GM18499 (cell line): ENCODE measurements at regions not wholly inside any gene's neighbourhood (a gene's known extent, or its start where the extent isn't known, plus 50 kb on each side); places are given as distances from the start of the nearest gene placed in this dataset.
"Not testable (repeated sequence)": the region's sequence is repeated elsewhere in the genome, so short reads cannot be mapped to it uniquely, and the experiment has no call there.

Experiments
- ATAC-seq: cut with Tn5 transposase; IDR thresholded peaks from one replicate; pipeline ENCODE4 v1.9.1; 2021; ENCODE audit warnings: moderate number of reproducible peaks; ENCODE audit not compliant: insufficient read depth, unreplicated experiment

GRCh38 chr2:38243186-38243880 lies 133.7 kb downstream of the ATL2 start:
- ATAC-seq: no peak

- no peak for ATAC-seq
Observed at GRCh38 chr2:38239452-38239851, 137.6 kb downstream of the ATL2 start.

GRCh38 chr2:38238705-38239104 lies 138.4 kb downstream of the ATL2 start:
- ATAC-seq: not testable (repeated sequence)

DNA sequence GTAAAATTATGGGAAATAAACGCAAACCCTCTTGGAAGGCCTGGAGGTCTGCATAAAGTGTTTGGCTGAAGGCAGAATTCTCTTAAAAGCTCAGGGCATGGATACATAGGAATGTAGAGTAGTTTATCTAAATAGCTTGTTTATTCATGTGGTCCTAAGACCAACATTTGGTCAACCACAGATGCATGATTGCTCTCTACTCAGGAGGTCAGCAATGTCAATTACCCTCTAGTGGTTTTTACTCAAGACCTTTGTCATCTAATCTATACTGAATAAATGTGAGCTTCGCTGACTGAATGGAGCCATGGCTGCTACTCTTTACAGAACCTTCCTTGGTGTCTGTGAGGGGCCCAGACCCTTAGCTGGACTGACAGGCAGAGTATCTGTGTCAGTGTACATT lies 139.8 kb downstream of the ATL2 start:
- ATAC-seq: no peak

DNA sequence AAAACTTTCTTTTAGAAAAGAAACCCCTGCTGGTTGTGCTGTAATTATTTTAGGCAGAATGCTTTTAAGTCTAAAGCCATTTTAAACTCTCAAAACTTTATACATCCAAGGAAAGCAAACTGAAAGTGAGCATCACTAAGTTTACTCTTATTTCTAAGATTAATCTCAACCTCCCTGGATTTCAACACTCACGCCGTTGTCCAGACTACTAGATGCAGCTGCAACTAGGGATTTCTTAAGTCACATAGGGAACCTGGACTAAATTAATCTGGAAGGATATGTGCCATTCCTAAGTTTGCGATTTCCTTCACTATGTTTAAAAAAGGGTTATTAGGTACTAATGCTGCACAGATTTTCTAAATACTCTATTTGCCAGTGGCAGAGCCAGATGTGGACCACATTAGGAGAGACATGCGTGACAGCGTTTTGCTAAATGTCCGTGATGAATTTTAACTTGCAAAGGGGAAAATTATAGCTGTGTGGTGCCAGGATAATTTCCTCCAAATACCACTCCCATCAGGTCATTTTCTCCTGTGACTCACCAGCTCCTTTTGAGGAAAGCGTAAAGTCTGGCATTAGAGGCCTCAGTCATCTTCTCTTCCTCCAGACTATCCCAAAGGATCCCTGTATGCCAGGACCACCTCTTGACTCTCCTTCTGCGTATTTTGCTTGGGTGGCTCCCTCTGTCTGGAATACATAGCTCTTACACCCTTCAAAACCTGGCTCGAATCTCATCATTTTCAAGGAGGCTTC lies 143.7 kb downstream of the ATL2 start:
- no peak for ATAC-seq

GRCh38 chr2:38232454-38232853 lies 144.6 kb downstream of the ATL2 start:
- no peak for ATAC-seq

- no peak for ATAC-seq
Observed at GRCh38 chr2:38230756-38231155, 146.3 kb downstream of the ATL2 start.

DNA sequence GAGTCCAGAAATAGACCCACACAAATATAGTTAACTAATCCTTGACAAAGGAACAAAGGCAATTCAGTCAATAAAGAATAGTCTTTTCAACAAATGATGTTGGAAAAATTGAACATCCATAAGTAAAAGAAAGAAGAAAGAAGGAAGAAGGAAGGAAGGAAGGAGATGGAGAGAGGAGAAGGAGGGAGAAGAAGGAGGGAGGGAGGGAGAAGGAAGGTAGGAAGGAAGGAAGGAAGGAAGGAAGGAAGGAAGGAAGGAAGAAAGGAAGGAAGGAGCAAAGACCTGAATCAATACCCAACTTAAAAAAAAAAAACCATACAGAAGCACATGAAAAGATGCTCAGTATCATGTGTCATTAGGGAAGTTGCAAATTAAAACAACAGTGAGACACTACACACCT lies 148.3 kb downstream of the ATL2 start:
- ATAC-seq: no peak

DNA sequence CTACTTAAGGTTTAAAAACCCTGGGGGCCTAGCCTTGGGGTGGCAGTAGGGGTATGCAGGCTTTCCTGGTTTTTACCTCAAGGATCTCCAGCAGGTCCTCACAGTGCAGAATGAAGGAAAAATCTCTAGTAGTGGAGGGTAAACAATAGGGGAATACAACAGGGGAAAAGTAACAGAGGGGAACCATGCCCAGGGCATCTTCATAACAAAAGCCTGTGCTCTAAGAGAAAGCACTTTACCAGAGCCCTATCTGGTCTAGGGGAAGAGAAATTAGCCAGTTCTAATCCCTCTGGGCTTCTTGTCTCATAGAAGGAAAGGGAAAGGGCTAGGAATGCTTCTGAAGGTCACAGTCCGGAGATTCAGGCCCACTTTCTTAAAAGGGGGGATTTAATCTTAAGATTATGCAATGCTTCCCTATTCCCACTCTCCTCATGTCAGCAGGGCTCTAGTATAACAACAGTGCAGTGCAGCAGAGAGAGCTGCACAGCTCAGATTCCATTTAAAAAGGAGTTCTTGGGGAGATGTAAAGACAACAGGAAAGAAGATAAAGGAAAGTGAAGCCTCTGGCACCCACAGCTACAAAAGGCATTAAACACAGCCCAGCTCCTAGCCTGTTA lies 149.0 kb upstream of the CYP1B1 start:
- ATAC-seq: no peak

- no peak for ATAC-seq
Observed at GRCh38 chr2:38224181-38224580, 148.2 kb upstream of the CYP1B1 start.

GRCh38 chr2:38223256-38223655 lies 147.3 kb upstream of the CYP1B1 start:
- no peak for ATAC-seq

DNA sequence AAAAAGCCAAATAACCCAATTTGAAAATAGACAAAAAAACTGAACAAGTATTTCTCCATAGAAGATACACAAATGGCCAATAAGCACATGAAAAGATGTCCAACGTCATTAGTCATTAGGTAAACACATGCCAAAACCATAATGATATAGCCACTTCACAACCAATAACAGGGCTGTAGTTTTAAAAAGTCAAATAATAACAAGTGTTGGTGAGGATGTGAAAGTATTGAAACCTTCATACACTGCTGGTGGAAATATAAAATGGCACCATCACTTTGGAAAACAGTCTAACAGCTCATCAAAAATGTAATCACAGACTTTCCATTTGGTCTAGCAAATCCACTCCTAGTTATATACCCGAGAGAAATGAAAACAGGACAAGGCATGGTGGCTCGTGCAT lies 144.2 kb upstream of the CYP1B1 start:
- no peak for ATAC-seq

- no peak for ATAC-seq
Observed at GRCh38 chr2:38218995-38219394, 143.0 kb upstream of the CYP1B1 start.

GRCh38 chr2:38218591-38218991 lies 142.6 kb upstream of the CYP1B1 start:
- no peak for ATAC-seq

GRCh38 chr2:38217401-38218188 lies 141.6 kb upstream of the CYP1B1 start:
- no peak for ATAC-seq

- no peak for ATAC-seq
Observed at GRCh38 chr2:38216886-38217285, 140.9 kb upstream of the CYP1B1 start.

GRCh38 chr2:38215993-38216392 lies 140.0 kb upstream of the CYP1B1 start:
- no peak for ATAC-seq

DNA sequence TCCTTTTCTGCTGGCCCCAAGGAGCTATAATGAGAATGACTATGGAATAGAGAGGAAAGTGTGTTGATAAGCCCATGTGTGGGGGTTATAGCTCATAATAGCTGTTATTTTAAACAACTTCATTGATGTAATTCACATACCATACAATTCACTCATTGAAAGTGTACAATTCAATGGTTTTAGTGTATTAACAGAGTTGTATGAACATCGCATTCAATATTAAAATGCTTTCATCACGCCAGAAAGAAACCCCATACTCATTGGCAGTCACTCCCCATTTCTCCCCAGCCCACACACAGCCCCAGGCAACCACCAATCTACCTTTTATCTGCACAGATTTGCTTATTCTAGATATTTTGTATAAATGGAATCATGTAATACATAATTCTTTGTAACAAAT lies 139.6 kb upstream of the CYP1B1 start:
- no peak for ATAC-seq

- ATAC-seq: no peak
Observed at GRCh38 chr2:38214209-38214717, 138.3 kb upstream of the CYP1B1 start.

DNA sequence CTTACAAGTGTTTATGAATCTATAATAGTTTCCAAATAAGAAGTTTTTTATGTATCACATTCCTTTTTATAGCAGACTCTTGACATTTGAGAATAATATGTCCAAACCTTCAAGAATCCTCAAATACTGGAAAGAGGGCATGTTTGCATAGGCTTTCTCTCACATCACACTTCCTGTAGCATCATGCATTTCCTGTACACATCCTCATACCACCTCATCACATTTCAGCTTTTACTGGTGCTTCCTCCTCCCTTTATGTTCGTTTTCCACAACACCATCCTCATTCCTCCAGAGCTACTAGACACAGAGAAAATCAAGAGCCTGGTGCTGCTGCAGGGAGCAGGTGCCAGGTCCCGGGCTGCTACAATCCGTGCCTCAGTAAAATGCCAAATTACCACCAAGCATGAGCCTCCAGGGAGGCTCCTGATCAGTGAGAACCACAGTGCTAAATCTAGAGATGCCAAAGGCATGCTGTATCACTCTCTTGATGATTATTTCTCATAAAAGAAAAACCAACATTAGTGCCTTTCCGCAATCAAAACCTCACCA lies 137.7 kb upstream of the CYP1B1 start:
- no peak for ATAC-seq
